Stomach smooth muscle (tissue), 2 donors: ENCODE measurements at regions not wholly inside any gene's neighbourhood (a gene's known extent, or its start where the extent isn't known, plus 50 kb on each side); places are given as distances from the start of the nearest gene placed in this dataset.

Source experiments
- H3K27ac ChIP-seq: one replicate; pipeline ENCODE4 v1.7.0; 2013; ENCODE audit warnings: mild to moderate bottlenecking, low read length, inconsistent platforms
- H3K27me3 ChIP-seq, 2 donors: one replicate each; pipeline ENCODE4 v1.7.0; 2013; ENCODE audit warnings: low read length in 2 of 2; ENCODE audit not compliant: insufficient read depth in 2 of 2, control insufficient read depth in 1 of 2
- H3K36me3 ChIP-seq, 2 donors: one replicate each; pipeline ENCODE4 v1.7.0; 2013; ENCODE audit warnings: low read length in 2 of 2; ENCODE audit not compliant: control insufficient read depth in 2 of 2, insufficient read depth in 2 of 2
- H3K4me1 ChIP-seq: one replicate; pipeline ENCODE4 v1.7.0; 2013; ENCODE audit warnings: low read length; ENCODE audit not compliant: control insufficient read depth, insufficient read depth
- H3K4me3 ChIP-seq, 2 donors: one replicate each; pipeline ENCODE4 v1.7.0; 2013; ENCODE audit warnings: low read length in 2 of 2
- H3K9ac ChIP-seq, 2 donors: one replicate each; pipeline ENCODE4 v1.7.0; 2013; ENCODE audit warnings: low read length in 2 of 2, mild to moderate bottlenecking in 1 of 2
- H3K9me3 ChIP-seq, 2 donors: one replicate each; pipeline ENCODE4 v1.7.0; 2013; ENCODE audit warnings: low read length in 2 of 2; ENCODE audit not compliant: control insufficient read depth in 2 of 2
- donor health status: healthy.
- donor health status: Pancreatic carcinoma.

- no peaks in the 10 kb centered on the region for H3K36me3 ChIP-seq
- H3K4me1 ChIP-seq: no peaks in the 10 kb centered on the region
- H3K9me3 ChIP-seq: no peaks in the 10 kb centered on the region
- H3K27me3 ChIP-seq: no peaks in the 10 kb centered on the region
- H3K4me3 ChIP-seq: no peak overlapping the region
- no peak overlapping the region for H3K27ac ChIP-seq
- H3K9ac ChIP-seq: no peak overlapping the region
Measured at GRCh38 chr13:21837288-21837687, 166.4 kb downstream of the FGF9 start.

DNA sequence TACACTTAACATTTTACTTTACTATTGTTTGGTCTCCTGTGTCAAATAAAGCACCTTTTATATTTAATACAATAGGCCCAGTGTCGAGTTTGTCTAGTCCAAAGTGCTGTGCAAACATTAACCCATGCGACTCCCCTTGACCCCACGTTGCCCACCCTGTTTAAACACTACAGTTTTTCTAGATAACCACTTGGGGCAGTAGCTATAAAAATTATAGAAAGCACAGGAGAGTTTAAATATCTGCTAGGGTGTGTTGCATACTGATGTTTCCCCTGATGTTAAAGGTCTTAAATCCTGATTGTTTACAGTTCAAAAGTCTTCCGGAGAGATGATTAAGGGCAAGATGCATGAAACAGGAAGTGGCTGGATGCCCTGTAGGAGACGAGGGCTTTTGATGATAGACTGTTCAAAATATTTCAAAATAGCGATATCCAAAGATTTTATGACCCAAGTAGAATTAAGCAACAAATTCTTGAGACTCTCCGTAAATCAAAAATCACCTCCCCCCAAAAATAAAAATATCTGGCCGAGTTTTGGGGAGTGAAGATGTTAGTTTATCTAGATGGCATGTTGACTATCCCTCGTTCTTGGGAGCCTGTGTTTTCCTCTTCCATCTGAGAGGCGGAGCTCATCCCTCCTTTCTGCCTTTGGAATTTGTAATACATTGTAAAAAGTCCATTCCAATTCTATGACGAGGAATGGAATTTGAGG, 167.1 kb downstream of the FGF9 start:
- H3K27me3 ChIP-seq: no peaks in the 10 kb centered on the region
- H3K4me1 ChIP-seq: no peaks in the 10 kb centered on the region
- H3K9me3 ChIP-seq: no peaks in the 10 kb centered on the region
- no peak overlapping the region for H3K9ac ChIP-seq
- no peak overlapping the region for H3K4me3 ChIP-seq
- no peaks in the 10 kb centered on the region for H3K36me3 ChIP-seq
- H3K27ac ChIP-seq: no peak overlapping the region

- H3K4me1 ChIP-seq: peaks cover 3% of the 10 kb centered on the region
- no peaks in the 10 kb centered on the region for H3K27me3 ChIP-seq
- no peaks in the 10 kb centered on the region for H3K9me3 ChIP-seq
- no peaks in the 10 kb centered on the region for H3K36me3 ChIP-seq
- no peak overlapping the region for H3K27ac ChIP-seq
- H3K9ac ChIP-seq: no peak overlapping the region
- no peak overlapping the region for H3K4me3 ChIP-seq
Measured at GRCh38 chr13:21846605-21847004, 175.7 kb downstream of the FGF9 start.

GRCh38 chr13:21849323-21849722, 178.4 kb downstream of the FGF9 start:
- Histone ChIP-seq H3K9ac (no peak overlapping the region), H3K9me3 (no peaks in the 10 kb centered on the region), H3K27ac (no peak overlapping the region), H3K4me1 (peaks cover 3% of the 10 kb centered on the region), H3K4me3 (no peak overlapping the region), H3K36me3 (no peaks in the 10 kb centered on the region), H3K27me3 (no peaks in the 10 kb centered on the region)

GRCh38 chr13:21850013-21851006, 179.4 kb downstream of the FGF9 start:
- H3K4me3 ChIP-seq: no peak overlapping the region
- no peak overlapping the region for H3K27ac ChIP-seq
- no peak overlapping the region for H3K9ac ChIP-seq
- no peaks in the 10 kb centered on the region for H3K36me3 ChIP-seq
- H3K27me3 ChIP-seq: no peaks in the 10 kb centered on the region
- H3K4me1 ChIP-seq: peaks cover 3% of the 10 kb centered on the region
- H3K9me3 ChIP-seq: no peaks in the 10 kb centered on the region

- no peak overlapping the region for H3K4me3 ChIP-seq
- H3K36me3 ChIP-seq: no peaks in the 10 kb centered on the region
- no peak overlapping the region for H3K27ac ChIP-seq
- no peaks in the 10 kb centered on the region for H3K9me3 ChIP-seq
- no peak overlapping the region for H3K9ac ChIP-seq
- H3K4me1 ChIP-seq: peaks cover 3% of the 10 kb centered on the region
- no peaks in the 10 kb centered on the region for H3K27me3 ChIP-seq
Measured at GRCh38 chr13:21852043-21852442, 181.2 kb downstream of the FGF9 start.

- Histone ChIP-seq H3K27ac (no peak overlapping the region), H3K4me3 (no peak overlapping the region), H3K27me3 (no peaks in the 10 kb centered on the region), H3K4me1 (peaks cover 3% of the 10 kb centered on the region), H3K9ac (no peak overlapping the region), H3K9me3 (no peaks in the 10 kb centered on the region), H3K36me3 (no peaks in the 10 kb centered on the region)
Measured at GRCh38 chr13:21853779-21854178, 182.9 kb downstream of the FGF9 start.

DNA sequence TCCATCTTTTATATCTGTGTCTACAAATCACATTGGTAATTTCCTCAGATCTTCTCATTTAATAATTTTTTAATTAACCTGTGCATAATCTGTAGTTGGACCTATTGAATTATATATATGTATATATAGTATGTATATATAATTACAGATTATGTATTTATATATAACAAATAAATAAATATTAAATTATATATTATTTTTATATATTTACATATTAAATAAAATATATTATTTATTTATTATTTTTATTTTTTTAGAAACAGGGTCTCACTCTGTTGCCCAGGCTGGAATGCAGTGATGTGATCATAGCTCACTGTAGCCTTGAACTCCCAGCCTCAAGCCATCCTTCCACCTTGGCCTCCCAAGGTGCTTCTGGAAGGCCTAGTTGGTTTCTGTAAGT, 197.9 kb downstream of the FGF9 start:
- Histone ChIP-seq H3K27me3 (peaks cover 0 to 2% of the 10 kb centered on the region in 2 donors), H3K4me3 (no peak overlapping the region), H3K9me3 (no peaks in the 10 kb centered on the region), H3K9ac (no peak overlapping the region), H3K4me1 (no peaks in the 10 kb centered on the region), H3K36me3 (no peaks in the 10 kb centered on the region), H3K27ac (no peak overlapping the region)

DNA sequence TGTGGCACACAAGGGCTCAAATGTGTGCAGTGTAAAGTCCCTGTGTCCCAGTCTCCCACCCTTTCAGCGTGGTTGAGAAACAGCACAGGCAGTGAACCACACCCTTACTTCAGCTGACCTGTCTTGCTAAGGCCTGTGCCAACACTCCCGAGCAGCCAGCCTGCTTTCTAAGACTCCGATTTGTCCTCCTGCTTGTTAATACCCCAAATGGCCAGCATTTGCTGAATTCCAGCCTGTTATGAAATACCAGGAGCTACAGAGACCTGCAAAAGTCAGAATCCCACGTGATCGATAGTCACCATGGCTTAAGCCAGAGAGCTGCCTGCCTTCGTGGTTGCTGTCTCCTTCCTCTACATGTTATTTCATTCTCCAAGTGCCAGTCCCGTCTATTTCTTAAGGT, 200.5 kb downstream of the FGF9 start:
- H3K9ac ChIP-seq: no peak overlapping the region
- no peaks in the 10 kb centered on the region for H3K4me1 ChIP-seq
- H3K4me3 ChIP-seq: no peak overlapping the region
- no peak overlapping the region for H3K27ac ChIP-seq
- H3K36me3 ChIP-seq: no peaks in the 10 kb centered on the region
- no peaks in the 10 kb centered on the region for H3K9me3 ChIP-seq
- H3K27me3 ChIP-seq: peaks cover 0 to 2% of the 10 kb centered on the region in 2 donors

DNA sequence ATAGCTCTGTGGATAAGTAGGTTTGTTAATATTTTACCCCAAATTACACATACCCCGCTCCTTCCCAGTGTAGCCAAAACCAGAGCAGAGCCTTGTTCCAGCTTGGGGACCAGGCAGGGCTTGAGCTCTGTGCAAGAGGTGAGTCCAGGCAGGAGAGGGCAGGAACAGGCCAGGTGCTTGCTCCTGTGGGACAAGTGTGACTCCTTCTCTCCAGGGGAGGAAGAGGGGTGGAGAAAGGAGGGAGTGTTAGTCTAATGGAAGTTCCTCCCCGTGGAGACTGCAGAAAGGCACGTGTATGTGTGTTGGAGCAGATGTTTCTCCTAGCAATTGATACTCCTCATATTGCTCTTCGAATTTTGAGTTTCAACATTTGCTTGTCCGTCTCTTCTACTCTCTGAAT, 201.0 kb downstream of the FGF9 start:
- Histone ChIP-seq H3K27me3 (peaks cover 0 to 2% of the 10 kb centered on the region in 2 donors), H3K9ac (no peak overlapping the region), H3K27ac (no peak overlapping the region), H3K4me3 (no peak overlapping the region), H3K36me3 (no peaks in the 10 kb centered on the region), H3K9me3 (no peaks in the 10 kb centered on the region), H3K4me1 (no peaks in the 10 kb centered on the region)

DNA sequence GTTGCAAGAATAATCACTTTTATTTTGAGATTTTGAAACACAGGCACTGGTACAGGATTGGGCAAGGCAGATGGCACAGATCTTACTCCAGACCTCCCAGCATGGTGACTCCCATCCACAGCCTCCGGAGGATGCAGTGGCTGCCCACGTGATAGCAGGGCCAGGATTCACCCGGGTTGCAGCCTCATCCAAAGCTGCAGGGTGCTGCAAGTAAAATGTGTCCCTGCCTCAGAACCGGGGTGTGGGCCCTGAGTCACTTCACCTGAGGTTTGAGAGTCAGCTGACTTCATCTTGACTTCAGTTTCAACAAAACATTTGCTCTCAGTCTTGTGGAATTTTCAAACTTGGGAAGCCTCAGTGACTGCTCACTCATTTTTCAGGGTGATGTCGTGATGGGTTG, 201.9 kb downstream of the FGF9 start:
- H3K27me3 ChIP-seq: peaks cover 0 to 2% of the 10 kb centered on the region in 2 donors
- no peak overlapping the region for H3K9ac ChIP-seq
- no peaks in the 10 kb centered on the region for H3K4me1 ChIP-seq
- H3K36me3 ChIP-seq: no peaks in the 10 kb centered on the region
- no peak overlapping the region for H3K27ac ChIP-seq
- H3K4me3 ChIP-seq: no peak overlapping the region
- no peaks in the 10 kb centered on the region for H3K9me3 ChIP-seq
